ENCODE measurements at regions not wholly inside any gene's neighbourhood (a gene's known extent, or its start where the extent isn't known, plus 50 kb on each side); places are given as distances from the start of the nearest gene placed in this dataset.
A peak's percentile ranks its signal among the peaks of the same experiment; 100 is the strongest.

- no peak for DNase-seq (ENCODE audit: low read depth)
- no peak for TF ChIP-seq CTCF (IDR thresholded peaks at IDR 0.05; ENCODE audit: control insufficient read depth, insufficient read depth, low read depth, low read length, missing control alignments)
- no peak overlapping the region for H3K4me3 ChIP-seq (ENCODE audit: control insufficient read depth, low read depth, low read length)
These were observed 359.6 kb upstream of the NOCT start for GRCh38 chr4:138655985-138656384.

DNA sequence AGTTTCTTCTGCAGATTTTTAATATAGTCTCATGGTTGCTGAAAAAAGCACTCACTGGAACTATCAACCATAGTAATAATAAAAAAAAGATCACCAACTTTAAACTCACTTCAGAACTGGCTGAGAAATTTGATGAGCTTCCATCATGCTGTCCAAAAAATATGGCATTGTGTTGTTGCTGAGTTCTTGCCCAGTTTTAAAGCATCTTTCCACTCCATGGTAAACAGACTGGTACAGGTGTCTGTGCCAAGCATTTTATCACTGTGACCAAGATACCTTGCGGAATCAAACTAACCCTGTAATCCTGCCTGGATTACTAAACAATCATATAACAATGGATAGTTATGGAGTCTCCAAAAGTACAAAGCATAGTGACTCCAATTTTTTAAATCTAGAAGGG, 360.3 kb upstream of the NOCT start:
- no peak for DNase-seq (ENCODE audit: low read depth)
- TF ChIP-seq CTCF (IDR thresholded peaks at IDR 0.05; ENCODE audit: control insufficient read depth, insufficient read depth, low read depth, low read length, missing control alignments): no peak
- H3K4me3 ChIP-seq (ENCODE audit: control insufficient read depth, low read depth, low read length): no peak overlapping the region

- DNase-seq (ENCODE audit: low read depth): peak; percentile 93
- no peak for TF ChIP-seq CTCF (IDR thresholded peaks at IDR 0.05; ENCODE audit: control insufficient read depth, insufficient read depth, low read depth, low read length, missing control alignments)
- H3K4me3 ChIP-seq (ENCODE audit: control insufficient read depth, low read depth, low read length): no peak overlapping the region
These were observed 364.6 kb upstream of the NOCT start for GRCh38 chr4:138650929-138651448.

DNA sequence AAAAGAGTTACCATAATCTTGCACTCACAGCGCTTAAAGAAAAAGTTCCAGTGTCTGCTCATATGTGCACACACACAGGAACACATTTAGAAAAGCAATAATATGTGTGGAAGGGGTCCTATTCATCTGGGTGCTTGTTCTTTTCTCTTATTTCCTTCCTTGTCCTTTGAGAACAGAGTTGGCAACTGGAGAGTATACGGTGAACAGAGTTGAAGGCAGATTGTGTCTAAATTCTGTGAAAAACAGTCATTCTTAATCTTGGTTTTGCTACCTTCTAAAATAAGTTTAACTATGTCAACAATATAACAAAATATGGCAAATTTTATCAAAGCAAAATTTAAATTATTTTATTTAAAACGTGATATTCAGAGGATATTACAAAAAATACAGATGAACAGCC, 365.1 kb upstream of the NOCT start:
- no peak overlapping the region for H3K4me3 ChIP-seq (ENCODE audit: control insufficient read depth, low read depth, low read length)
- DNase-seq (ENCODE audit: low read depth): no peak
- no peak for TF ChIP-seq CTCF (IDR thresholded peaks at IDR 0.05; ENCODE audit: control insufficient read depth, insufficient read depth, low read depth, low read length, missing control alignments)

- DNase-seq (ENCODE audit: low read depth): no peak
- no peak overlapping the region for H3K4me3 ChIP-seq (ENCODE audit: control insufficient read depth, low read depth, low read length)
- no peak for TF ChIP-seq CTCF (IDR thresholded peaks at IDR 0.05; ENCODE audit: control insufficient read depth, insufficient read depth, low read depth, low read length, missing control alignments)
These were observed 368.1 kb upstream of the NOCT start for GRCh38 chr4:138647433-138647832.

DNA sequence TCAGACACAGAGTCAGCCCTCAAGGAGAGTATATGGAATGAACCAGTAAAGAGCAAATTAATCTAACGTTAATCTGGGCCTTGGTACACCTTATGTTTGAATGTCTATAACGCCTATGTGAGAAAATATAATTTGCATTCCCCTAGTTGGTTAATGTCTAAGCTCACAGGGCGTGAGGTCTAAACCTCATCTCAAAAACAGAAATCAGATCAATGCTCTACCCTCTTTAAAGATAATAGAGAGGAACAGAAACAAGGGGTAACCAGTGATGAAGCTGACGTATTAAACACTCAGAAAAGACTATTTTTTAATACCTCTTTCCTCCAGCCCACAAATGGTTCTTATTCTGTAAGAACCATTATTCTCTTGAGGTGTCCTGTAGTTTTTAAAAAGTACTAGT, 369.2 kb upstream of the NOCT start:
- no peak overlapping the region for H3K4me3 ChIP-seq (ENCODE audit: control insufficient read depth, low read depth, low read length)
- DNase-seq (ENCODE audit: low read depth): no peak
- TF ChIP-seq CTCF (IDR thresholded peaks at IDR 0.05; ENCODE audit: control insufficient read depth, insufficient read depth, low read depth, low read length, missing control alignments): no peak

DNA sequence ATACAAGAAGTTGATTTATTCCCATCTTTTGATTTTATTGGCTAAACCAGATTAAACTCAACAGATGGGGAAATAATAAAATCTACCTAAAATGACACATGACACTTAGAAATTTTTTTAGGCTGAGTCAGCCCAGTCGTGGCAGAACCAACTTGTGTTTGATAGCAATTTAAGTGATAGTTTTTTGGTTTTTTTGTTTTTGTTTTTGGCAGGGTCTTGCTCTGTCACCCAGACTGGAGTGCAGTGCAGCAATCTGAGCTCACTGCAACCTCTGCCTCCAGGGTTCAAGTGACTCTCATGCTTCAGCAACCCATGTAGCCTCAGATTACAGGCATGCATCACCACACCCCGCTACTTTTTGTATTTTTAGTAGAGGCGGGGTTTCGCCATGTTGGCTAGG, 370.3 kb upstream of the NOCT start:
- no peak for DNase-seq (ENCODE audit: low read depth)
- TF ChIP-seq CTCF (IDR thresholded peaks at IDR 0.05; ENCODE audit: control insufficient read depth, insufficient read depth, low read depth, low read length, missing control alignments): no peak
- H3K4me3 ChIP-seq (ENCODE audit: control insufficient read depth, low read depth, low read length): no peak overlapping the region

Data from AG09309 (cell line).